Retina (tissue), 1 donor: ENCODE measurements at regions not wholly inside any gene's neighbourhood (a gene's known extent, or its start where the extent isn't known, plus 50 kb on each side); places are given as distances from the start of the nearest gene placed in this dataset.

Source experiments
- DNase-seq: peaks from one replicate; pipeline ENCODE4 v3.0.0-alpha.2; 2016

DNA sequence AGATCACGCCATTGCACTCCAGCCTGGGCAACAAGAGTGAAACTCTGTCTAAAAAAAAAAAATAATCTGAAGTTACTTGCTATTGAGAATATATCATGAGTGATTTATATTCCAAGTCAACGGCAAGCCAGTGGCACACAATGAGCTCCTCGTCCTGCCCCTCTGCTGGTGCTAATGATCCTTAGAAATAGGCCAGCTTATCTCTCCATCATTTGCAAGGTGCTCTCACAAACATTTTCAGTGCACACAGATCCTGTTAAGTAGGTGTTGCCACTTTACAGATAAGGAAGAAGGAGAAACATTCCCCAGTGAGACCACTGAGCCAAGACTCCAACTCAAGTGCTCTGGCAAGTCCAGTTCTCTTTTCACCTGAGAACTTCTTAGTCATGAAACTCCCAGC lies 91.3 kb upstream of the GPR45 start:
- no peak for DNase-seq

DNA sequence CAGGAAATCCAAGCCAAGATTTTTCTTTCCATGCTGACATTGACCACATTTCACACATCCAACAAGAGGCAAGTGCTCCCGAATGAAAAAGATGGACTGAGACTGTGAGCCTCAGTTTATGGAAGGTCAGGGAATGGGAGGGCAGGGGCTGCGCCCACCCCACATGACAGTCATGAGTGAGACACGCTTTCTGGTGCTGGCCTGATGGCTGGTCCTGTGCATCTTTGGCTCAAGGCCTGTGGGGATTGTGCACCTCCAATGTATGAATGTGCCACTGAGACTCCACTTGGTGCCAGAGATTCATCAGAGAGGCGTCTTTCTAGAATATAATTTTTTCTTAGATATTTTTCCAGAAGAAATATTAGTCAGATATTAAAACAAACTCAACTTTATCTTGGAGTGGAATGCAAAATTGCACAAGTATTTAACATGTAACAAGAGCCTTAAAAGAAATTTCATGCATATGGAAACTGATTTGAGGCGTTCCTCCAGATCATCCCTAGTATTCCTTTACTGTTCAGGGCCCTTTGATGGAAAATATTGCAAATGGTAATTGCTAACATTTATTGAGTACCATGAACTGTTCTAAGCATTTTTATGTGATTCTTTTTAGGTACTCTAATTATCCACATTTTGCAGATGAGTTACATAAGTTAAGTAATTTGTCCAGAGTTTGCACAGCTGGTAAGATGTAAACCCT lies 87.3 kb upstream of the GPR45 start:
- no peak for DNase-seq

- DNase-seq: no peak
Measured at GRCh38 chr2:105156166-105156565, 85.4 kb upstream of the GPR45 start.

DNA sequence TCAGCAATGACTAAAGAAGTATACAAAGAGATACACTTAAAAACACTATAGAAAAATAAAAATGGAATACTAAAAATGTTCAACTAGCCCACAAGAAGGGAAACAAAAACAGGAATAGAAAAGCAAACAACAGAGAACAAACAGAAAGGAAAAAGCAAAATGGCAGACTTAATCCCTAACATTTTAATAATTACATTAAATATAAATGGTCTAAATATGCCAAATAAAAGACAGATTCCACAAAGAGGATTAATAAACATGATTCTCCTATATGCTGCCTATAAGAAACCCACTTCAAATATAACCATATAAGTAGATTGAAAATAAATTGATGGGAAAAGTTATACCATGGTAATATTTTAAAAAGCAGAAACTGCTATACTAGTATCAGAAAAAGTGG lies 83.5 kb upstream of the GPR45 start:
- DNase-seq: no peak

DNA sequence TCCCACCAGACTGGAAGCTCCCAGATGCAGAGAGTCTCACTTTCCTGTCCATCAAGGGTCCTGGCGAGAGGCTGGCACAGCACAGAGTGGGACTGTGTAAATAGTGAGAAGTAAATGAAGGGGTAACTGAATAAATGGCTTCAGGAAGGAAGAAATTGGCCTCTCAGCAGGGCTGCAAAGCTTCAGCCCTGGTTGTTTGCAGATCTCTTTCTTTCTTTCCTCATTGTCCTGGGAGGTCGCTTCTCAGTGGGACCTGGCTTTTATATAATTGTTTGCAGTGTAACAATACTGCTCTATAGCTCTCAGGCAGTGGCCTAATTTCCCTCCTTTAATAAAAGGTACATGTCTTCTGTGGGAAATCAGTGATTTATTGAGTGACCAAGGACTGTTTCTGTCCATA lies 74.9 kb upstream of the GPR45 start:
- peak; percentile 36 for DNase-seq

DNA sequence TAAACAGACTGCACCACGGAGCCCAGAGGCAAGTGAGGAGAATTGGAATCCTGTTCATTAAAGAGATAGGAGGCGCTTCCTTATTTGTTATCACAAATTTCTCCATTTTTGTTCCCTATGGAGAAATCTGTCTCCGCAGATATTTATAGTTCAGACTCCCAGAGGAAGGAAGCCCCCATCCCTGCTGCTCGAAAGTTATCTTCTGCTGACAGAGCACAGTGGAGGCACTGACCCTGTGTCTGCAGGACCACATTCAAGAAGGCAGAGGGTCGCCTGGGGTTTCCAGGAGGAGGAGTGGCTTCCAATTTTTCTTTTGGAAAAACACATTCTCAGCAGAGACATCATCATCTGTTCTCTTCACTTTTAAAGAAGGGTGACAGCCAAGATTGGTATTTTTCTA lies 73.0 kb upstream of the GPR45 start:
- no peak for DNase-seq

- no peak for DNase-seq
Measured at GRCh38 chr2:105175231-105175630, 66.3 kb upstream of the GPR45 start.

DNA sequence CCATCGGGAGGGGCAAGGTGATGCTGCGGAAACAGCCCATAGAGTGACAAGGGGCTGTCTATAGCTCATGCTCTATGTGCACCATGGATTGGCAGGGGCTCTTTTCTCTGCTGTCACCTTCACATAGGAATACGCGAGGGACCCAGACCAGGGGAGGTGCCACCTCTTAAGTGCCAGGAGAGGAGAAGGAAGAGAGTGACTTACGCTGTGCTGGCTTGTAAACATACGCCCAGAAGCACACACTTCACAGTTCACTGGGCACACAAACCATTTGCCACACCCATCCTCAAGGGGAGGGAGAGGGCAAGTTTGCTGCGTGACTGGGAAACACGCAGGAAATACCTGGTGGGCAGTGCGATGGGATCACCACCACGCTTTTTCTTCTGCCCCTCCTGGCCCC lies 65.1 kb upstream of the GPR45 start:
- no peak for DNase-seq

- DNase-seq: no peak
Measured at GRCh38 chr2:105177008-105177407, 64.5 kb upstream of the GPR45 start.

GRCh38 chr2:105177536-105178254 lies 63.8 kb upstream of the GPR45 start:
- DNase-seq: no peak

DNA sequence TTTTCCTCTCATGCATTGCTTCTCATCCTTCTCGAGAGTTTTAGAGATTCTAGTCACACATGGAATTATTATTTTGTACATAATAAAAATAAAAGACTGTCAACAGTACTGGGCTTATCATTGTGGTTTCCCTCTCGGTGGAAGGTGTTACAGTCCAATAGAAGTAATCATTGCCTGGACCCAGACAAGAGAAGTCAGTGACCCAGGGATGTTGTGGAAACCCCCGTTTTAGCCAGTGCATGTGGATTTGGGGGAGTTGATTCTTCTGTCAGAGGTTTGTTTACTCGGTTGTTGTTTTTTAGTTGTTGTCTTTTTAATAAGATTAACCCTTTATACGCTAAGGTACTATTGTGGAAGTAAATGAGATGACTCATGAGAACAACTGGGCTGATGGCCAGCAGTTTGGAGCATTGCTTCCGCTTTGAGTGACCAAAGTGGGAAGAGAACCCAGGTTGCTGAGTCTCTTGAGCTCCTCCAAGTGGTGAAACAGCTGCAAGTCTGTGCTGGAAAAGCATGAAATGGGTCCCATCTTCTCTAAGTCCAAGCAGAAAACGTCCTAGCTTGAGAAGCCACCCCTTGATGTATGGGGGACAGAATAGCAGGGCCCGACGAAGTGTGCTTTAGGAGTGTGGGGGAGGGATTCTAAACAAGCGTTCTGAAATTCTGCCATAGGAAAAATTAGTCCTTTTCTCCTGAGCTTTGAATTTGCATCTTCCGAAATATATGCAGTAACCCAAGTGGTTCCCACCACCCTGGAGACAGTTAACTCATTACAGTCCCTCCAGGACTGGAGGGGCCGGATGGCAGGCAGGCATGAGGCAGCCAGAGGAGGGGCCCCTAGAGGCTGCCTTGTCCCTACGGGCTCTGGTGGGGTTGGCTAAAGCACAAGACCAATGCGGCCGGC lies 61.8 kb upstream of the GPR45 start:
- DNase-seq: no peak

DNA sequence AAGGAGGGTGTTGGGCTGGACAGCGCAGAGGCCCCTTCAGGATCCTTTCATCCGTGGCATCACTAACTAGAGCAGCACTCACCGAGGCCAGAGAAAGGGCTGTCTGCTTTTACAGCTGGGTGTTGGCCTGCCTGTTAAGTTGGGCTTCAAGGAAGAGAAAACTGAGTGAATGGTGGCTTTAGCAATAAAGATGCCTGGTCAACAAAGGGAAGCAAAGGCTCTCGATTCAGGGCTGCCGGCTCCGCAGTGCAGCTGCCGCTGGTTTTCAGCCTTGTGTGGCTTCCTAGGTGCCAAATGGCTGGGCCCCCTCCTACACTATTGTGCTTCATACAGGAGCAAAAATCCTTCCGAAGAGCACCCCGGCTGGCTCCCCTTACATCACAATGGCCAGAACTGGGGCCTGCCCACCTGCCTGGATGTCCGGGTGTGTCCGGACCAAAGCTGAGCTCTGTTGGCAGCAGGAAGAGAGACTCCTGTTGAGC lies 61.0 kb upstream of the GPR45 start:
- DNase-seq: no peak

- DNase-seq: no peak
Measured at GRCh38 chr2:105181282-105181681, 60.3 kb upstream of the GPR45 start.

DNA sequence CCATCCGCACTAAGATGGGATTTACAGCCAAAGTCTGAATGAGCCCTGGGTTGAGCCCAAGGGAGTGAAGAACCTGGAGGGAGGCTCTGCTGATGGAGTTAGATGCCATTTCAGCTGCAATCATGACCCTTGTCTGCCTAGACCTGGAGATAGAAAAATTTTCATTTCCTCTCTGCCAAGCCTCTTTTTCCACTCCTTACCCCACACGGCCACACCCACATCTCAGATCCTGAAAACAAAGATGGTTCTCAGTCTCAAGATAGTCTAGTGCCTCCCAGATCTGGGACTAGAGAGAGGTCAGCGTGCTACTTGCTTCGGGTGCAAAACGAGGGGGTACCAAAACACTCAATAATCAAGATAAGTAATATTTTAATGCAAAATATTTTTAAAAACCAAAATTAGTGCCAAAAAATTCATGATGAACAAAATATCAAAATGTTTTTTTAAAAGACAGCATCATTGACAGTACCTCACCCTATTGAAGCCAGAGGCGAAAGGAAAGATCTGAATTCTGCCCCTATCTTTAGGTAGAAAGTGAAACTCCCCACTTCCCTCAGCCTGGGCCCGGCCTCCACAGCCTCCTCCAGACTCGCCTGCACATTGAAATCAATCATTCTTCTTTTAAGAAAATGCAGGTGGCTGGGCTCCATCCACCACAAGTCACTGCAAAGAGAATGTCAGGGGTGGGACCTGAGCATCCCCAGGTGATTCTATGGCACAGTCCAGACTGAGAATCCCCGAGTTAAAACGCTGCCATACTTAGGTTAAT lies 57.8 kb upstream of the GPR45 start:
- no peak for DNase-seq

- no peak for DNase-seq
Measured at GRCh38 chr2:105184420-105184819, 57.1 kb upstream of the GPR45 start.

DNA sequence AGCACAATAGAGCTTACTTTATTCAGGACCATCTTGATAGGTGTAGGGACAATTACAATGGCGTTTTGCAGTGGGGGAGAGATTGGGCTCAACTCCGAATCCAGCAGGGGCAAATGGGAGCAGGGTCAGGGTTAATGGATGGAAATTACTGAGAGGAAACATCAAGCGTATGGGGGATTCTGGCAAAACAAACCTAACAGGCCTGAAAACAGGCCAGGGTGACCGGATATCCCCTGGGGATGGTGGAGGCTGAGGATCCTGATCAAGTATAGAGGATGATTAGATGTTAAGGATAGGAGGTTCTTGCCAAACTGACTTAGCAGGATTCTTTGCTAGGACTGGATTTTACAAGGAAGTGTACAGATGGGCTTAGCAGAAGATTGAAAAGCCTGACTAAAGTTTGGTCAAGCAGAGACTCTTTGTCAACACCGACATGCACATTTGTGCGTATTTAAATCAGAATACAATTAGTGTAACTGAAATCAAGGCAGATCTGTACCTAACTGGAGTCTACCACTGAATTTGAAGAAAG lies 54.5 kb upstream of the GPR45 start:
- DNase-seq: no peak

GRCh38 chr2:105187531-105187930 lies 54.0 kb upstream of the GPR45 start:
- no peak for DNase-seq

GRCh38 chr2:105188343-105188742 lies 53.2 kb upstream of the GPR45 start:
- DNase-seq: no peak
